OCI-LY1 (cell line): ENCODE measurements at regions not wholly inside any gene's neighbourhood (a gene's known extent, or its start where the extent isn't known, plus 50 kb on each side); places are given as distances from the start of the nearest gene placed in this dataset.

Experiments used
- CTCF ChIP-seq: fragments of 200-600 bp; sonication (generic), shearing (Covaris generic); IDR thresholded peaks from 2 replicates; pipeline ENCODE4 v1.5.1; 2017; ENCODE audit warnings: mild to moderate bottlenecking, antibody characterized with exemption, low read length, moderate library complexity, mixed read lengths
- EZH2 ChIP-seq: fragments of 200-600 bp; sonication (generic), shearing (Covaris generic); IDR thresholded peaks from 2 replicates; pipeline ENCODE4 v1.8.0; 2017; ENCODE audit warnings: borderline replicate concordance, mixed run types, mild to moderate bottlenecking, antibody characterized with exemption, low read length, moderate library complexity, mixed read lengths

- TF ChIP-seq CTCF: no peak
- no peak for TF ChIP-seq EZH2
Measured at GRCh38 chr20:60883496-60883895, 368.6 kb upstream of the CDH4 start.
